Gastrocnemius medialis (tissue), 4 donors: ENCODE measurements at regions not wholly inside any gene's neighbourhood (a gene's known extent, or its start where the extent isn't known, plus 50 kb on each side); places are given as distances from the start of the nearest gene placed in this dataset.

Experiments
- CTCF ChIP-seq, 5 experiments: fragments of 450-650 bp in 3 of 5; fragments of 200-600 bp in 2 of 5; sonication (generic) in 2 of 5; IDR thresholded peaks in 4 of 5; conservative IDR thresholded peaks in 1 of 5; 1 replicate in 4 of 5; 2 replicates in 1 of 5; pipeline ENCODE4 v1.5.1; 2016 to 2019; ENCODE audit warnings: antibody characterized with exemption in 5 of 5, mild to moderate bottlenecking in 3 of 5, moderate library complexity in 3 of 5
- POLR2A ChIP-seq, 2 donors: fragments of 450-650 bp; IDR thresholded peaks; one replicate each; pipeline ENCODE4 v1.6.1; 2017; ENCODE audit warnings: antibody characterized with exemption in 2 of 2, mild to moderate bottlenecking in 2 of 2, moderate library complexity in 2 of 2

- TF ChIP-seq POLR2A (IDR thresholded peaks at IDR 0.05): no peak
- no peak for TF ChIP-seq CTCF (IDR thresholded peaks at IDR 0.05 in 4 of 5, conservative IDR thresholded peaks at IDR 0.05 in 1 of 5)
These were observed 1556.0 kb downstream of the EFNB2 start for GRCh38 chr13:104979281-104980030.
